GM20000 (cell line): ENCODE measurements at regions not wholly inside any gene's neighbourhood (a gene's known extent, or its start where the extent isn't known, plus 50 kb on each side); places are given as distances from the start of the nearest gene placed in this dataset.
"Not testable (repeated sequence)": the region's sequence is repeated elsewhere in the genome, so short reads cannot be mapped to it uniquely, and the experiment has no call there.

Experiments
- DNase-seq: peaks from one replicate; pipeline ENCODE4 v3.0.0; 2012; ENCODE audit warnings: low spot score
- TF ChIP-seq, protein P1 (sequence below): IDR thresholded peaks from 2 replicates; pipeline ENCODE4 v1.5.1; 2012; ENCODE audit warnings: mild to moderate bottlenecking, control low read depth; ENCODE audit errors: extremely low read depth, missing control alignments

- TF ChIP-seq, protein P1, sequence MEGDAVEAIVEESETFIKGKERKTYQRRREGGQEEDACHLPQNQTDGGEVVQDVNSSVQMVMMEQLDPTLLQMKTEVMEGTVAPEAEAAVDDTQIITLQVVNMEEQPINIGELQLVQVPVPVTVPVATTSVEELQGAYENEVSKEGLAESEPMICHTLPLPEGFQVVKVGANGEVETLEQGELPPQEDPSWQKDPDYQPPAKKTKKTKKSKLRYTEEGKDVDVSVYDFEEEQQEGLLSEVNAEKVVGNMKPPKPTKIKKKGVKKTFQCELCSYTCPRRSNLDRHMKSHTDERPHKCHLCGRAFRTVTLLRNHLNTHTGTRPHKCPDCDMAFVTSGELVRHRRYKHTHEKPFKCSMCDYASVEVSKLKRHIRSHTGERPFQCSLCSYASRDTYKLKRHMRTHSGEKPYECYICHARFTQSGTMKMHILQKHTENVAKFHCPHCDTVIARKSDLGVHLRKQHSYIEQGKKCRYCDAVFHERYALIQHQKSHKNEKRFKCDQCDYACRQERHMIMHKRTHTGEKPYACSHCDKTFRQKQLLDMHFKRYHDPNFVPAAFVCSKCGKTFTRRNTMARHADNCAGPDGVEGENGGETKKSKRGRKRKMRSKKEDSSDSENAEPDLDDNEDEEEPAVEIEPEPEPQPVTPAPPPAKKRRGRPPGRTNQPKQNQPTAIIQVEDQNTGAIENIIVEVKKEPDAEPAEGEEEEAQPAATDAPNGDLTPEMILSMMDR = no peak
- no peak for DNase-seq
Measured at GRCh38 chr5:1654786-1655495, 131.2 kb upstream of the LPCAT1 start.

- DNase-seq = not testable (repeated sequence)
Measured at GRCh38 chr5:1653698-1654651, 130.2 kb upstream of the LPCAT1 start.

GRCh38 chr5:1652873-1653697 is 129.3 kb upstream of the LPCAT1 start:
- no peak for DNase-seq
- TF ChIP-seq, protein P1 = no peak

DNA sequence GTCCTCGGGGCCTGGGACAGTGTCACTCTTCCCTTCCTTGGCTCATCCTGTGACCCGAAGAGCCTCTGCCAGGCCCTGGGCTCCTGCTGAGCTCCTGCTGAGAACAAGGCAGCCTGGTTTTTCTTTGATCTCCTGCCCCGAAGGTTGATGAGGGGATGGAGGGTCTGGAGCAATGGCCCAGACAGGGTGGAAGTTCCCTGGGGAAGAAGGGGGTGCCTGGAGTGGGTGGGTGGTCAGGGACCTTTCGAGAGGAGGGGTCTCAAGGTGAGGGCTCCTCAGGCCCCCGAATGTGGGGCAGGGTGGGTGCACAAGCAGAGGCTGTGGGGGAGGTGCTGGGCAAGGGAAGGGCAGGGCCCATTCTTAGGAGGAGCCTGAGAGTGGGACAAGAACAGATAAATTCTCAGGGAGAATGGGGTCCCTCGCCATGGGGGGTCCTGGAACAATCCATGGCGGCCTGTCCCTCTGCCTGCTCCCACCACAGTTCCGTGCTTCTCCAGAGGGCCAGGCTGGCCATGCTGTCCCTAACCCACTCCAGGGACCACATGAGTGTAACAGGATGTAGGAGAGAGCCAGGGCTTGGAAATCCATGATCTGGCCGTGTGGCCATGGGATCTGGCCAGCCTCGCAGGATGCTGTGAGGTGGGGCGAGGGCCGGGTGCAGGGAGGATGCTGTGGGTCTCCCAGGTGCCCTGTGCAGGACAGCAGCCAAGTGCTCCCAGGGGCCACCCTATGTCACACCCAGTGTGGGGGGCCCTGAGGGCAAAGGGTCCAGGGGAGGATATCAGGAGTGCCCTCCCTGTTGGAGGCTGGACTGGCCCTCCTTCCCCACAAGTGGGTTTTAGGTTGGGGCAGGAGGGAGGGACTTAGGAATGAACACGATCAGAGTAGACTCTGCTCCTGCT is 128.5 kb upstream of the LPCAT1 start:
- TF ChIP-seq, protein P1 = no peak

DNA sequence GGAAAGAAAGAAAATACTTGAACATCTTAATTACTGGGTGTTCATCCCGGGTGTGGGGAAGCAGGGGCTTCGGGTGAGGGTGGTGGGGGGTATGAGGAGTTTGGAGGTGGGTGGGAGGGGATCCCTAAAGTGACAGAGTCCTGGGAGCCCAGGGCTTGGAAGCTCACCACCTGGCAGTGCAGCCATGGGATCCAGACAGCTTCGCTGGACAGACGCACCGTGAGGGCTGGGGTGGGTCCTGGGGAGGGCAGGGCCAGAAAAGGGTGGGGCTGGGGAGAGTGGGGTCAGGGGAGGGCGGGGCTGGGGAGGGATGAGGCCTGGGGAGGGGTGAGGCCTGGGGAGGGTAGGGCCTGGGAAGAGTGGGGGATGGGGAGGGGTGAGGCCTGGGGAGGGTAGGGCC is 127.5 kb upstream of the LPCAT1 start:
- TF ChIP-seq, protein P1 = no peak
- DNase-seq = no peak

More for the DNA sequence above, 128.5 kb upstream of the LPCAT1 start:
- no peak for DNase-seq

DNA sequence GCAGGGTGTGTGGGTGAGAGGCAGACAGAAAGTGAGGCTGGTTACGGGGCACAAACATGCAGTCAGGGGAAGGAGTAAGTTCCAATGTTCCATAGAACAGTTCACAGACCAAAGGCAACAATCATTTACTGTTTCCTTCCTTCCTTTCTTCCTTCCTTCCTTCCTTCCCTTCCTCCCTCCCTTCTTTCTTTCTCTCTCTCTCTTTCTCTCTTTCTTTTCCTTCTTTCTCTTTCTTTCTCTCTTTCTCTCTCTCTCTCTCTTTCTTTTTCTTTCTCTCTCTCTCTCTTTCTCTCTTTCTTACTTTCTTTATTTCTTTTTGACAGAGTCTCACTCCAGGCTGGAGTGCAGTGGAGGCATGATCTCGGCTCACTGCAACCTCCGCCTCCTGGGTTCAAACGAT is 125.8 kb upstream of the LPCAT1 start:
- DNase-seq = no peak
- TF ChIP-seq, protein P1 = no peak

- TF ChIP-seq, protein P1 = no peak
- DNase-seq = no peak
Measured at GRCh38 chr5:1648806-1649205, 125.0 kb upstream of the LPCAT1 start.
